NB4 (cell line): ENCODE measurements at regions not wholly inside any gene's neighbourhood (a gene's known extent, or its start where the extent isn't known, plus 50 kb on each side); places are given as distances from the start of the nearest gene placed in this dataset.

ENCODE experiments used
- DNase-seq: peaks from one replicate; pipeline ENCODE4 v3.0.0; 2010; ENCODE audit warnings: low read depth
- H3K4me3 ChIP-seq: one replicate; pipeline ENCODE4 v1.5.1; 2011; ENCODE audit warnings: mild to moderate bottlenecking, low read depth, low read length, moderate library complexity
- MYC ChIP-seq: IDR thresholded peaks from 2 replicates; pipeline ENCODE4 v1.6.1; 2011; ENCODE audit warnings: low read depth, low read length
- POLR2A ChIP-seq: IDR thresholded peaks from 2 replicates; pipeline ENCODE4 v1.6.1; 2011; ENCODE audit warnings: mild to moderate bottlenecking; ENCODE audit not compliant: insufficient read length; ENCODE audit errors: extremely low read depth
- TF ChIP-seq, protein P1 (sequence below): IDR thresholded peaks from one replicate; pipeline ENCODE4 v1.5.1; 2012; ENCODE audit warnings: low read depth, low read length
- TF ChIP-seq, protein P2 (sequence below): IDR thresholded peaks from 2 replicates; pipeline ENCODE4 v1.6.1; 2011; ENCODE audit warnings: low read depth, low read length

DNA sequence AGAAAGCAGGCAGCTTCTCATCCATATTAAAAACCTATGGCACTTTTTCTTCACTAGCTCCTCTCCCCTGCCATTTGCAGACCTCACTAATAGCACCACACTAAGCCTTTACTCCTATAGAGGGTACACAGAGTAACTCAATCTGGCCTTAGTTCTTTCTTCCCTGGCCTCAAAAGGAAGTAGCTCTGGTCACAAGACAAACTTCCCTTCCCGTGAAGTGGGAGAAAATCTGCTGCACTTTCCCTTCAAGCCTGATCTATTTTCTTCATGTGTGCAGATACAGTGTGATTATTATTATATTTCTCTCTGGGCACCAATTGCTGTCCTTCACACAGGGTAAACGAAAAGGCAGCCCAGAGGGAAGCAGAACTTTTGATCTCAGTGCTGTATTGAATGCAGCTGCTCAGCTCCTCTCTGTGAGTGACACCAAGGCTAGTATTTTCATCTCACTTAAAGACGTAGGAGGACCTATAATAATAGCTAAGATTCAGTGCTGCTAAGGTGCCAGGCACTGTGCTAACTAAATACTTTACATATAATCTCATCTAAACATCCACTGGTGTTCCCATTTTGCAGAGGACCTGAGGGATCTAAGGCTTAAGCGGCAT is 61.9 kb upstream of the RASGRP1 start:
- TF ChIP-seq, protein P1, sequence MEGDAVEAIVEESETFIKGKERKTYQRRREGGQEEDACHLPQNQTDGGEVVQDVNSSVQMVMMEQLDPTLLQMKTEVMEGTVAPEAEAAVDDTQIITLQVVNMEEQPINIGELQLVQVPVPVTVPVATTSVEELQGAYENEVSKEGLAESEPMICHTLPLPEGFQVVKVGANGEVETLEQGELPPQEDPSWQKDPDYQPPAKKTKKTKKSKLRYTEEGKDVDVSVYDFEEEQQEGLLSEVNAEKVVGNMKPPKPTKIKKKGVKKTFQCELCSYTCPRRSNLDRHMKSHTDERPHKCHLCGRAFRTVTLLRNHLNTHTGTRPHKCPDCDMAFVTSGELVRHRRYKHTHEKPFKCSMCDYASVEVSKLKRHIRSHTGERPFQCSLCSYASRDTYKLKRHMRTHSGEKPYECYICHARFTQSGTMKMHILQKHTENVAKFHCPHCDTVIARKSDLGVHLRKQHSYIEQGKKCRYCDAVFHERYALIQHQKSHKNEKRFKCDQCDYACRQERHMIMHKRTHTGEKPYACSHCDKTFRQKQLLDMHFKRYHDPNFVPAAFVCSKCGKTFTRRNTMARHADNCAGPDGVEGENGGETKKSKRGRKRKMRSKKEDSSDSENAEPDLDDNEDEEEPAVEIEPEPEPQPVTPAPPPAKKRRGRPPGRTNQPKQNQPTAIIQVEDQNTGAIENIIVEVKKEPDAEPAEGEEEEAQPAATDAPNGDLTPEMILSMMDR, result no peak
- TF ChIP-seq, protein P2, sequence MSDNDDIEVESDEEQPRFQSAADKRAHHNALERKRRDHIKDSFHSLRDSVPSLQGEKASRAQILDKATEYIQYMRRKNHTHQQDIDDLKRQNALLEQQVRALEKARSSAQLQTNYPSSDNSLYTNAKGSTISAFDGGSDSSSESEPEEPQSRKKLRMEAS, result no peak
- no peak for TF ChIP-seq POLR2A
- TF ChIP-seq MYC, result no peak
- no peak for DNase-seq

DNA sequence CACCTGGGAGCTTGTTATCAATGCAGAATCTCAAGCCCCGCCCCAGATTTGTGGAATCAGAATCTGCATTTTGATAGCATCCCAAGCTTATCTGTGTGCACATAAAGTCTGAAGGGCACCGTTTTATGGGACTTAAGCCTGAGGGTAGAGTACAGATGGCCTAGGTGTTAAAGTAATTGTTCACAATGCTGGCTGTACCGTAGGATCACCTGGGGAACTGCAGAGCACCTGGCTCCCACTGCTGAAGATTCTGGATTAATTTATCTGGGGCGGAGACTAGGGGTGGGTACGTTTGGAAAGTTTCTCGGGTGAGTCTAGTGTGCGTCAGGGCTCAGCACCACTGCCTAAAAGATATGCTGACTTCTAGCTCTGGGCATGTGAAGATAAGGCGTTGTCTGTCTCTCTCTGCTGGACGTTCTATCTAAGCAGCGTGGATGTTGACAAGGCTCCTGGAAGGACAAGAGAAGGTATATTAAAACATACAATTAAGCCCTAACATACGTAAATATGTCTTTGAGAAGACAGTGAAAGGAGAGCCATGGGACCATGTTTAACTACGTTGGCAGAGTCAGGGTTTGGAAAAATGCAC is 63.2 kb upstream of the RASGRP1 start:
- DNase-seq, result no peak
- TF ChIP-seq, protein P1, result no peak
- TF ChIP-seq POLR2A (no peak), MYC (no peak)
- TF ChIP-seq, protein P2, result no peak
- no peak overlapping the region for H3K4me3 ChIP-seq

More for the DNA sequence above, 61.9 kb upstream of the RASGRP1 start:
- no peak overlapping the region for H3K4me3 ChIP-seq

DNA sequence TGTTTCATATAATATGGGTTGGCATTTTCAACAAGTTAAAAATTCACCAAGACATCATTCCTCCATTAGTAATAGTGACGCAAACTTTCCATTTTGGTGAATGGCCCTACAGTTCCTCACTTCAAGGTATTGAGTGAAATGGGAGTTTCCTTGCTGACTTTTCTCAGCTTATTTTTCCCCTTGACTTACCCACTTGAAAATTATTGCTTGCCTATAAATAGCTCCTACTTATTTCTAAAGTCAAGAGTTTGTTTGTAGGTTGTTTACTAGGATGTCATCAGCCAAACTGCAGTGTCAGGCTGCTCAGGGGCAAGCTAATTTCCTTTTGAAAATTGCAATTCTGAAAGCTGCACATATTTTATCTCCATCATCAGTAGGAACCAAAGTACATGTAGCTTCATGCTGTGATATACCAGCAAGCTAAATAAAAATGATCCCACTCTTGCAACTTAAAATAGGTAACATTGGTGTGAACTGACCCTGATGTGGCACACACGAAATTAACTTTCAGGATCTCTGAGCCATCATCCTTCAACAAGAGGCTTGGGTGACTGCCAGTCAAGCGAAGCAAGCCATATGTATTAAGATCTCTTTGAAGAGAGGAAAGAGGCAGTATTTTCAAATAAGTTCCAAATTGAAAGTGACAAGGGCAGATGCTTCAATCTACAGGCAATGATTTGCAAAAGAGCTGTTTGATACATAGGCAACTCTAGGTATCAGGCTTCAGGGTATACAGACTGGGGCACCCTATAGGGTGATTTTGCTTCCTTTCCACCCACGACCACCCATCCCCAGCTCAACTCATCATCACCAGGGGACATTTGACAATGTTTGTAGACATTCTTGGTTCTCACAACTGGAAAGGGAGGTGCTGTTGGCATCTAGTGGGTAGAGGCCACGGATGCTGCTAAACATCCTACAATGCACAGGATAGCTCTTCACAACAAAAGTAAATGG is 66.8 kb upstream of the RASGRP1 start:
- TF ChIP-seq MYC (no peak), POLR2A (no peak)
- TF ChIP-seq, protein P1, result no peak
- TF ChIP-seq, protein P2, result no peak
- no peak for DNase-seq
- no peak overlapping the region for H3K4me3 ChIP-seq

DNA sequence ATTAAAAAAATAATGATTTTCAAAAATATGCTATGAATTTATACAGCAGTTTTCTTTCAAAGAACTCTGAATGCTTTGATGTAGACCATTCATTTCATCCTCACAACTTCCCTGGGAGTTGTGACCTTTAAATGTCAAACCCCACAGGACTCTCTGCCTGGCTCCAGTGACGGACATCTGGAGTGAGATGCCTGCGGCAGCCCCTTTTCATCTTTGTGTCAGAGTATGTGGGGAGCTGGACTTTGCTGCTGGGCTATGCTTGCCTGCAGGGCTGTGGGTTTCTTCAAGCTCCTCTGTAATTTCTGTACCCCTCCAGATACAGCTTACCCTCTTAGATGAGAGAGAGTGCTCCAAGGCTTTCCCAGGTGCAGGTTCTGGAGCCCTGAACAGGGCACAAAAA is 70.6 kb upstream of the RASGRP1 start:
- TF ChIP-seq, protein P2, result no peak
- no peak for TF ChIP-seq MYC
- TF ChIP-seq POLR2A, result no peak
- TF ChIP-seq, protein P1, result no peak
- H3K4me3 ChIP-seq, result no peak overlapping the region

DNA sequence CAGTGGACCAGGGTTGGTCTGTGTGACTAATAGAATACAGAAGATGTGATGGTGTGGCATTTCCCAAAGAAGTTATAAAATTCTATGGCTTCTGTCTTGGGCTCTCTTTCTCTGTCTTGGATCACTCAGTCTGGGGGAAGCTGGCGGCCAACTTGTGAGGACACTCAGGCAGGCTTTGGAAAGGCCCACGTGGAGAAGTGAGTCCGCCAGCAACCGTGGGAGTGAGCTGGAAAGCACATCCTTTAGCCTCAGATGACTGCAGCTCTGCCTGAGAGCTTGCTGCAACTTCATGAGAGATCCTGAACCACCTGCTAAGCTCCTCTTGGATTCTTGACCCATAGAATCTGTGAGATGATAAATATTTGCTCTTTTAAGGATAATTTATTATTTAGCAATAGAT is 72.0 kb upstream of the RASGRP1 start:
- DNase-seq, result no peak
- no peak overlapping the region for H3K4me3 ChIP-seq
- TF ChIP-seq MYC (no peak), POLR2A (no peak)
- TF ChIP-seq, protein P1, result no peak
- TF ChIP-seq, protein P2, result no peak

More for the DNA sequence above, 70.6 kb upstream of the RASGRP1 start:
- no peak for DNase-seq
